ENCODE measurements at regions not wholly inside any gene's neighbourhood (a gene's known extent, or its start where the extent isn't known, plus 50 kb on each side); places are given as distances from the start of the nearest gene placed in this dataset.

- intact Hi-C loops (cut with micrococcal nuclease; ENCODE audit: unreplicated experiment): loop anchor here (5.0 to 10.0 kb wide), 2 partner anchors 80 to 327 kb away; partner anchors contain the start of gene PDGFA
- ChIA-PET POLR2A (no interaction called here), CTCF (interaction anchor here (0.9 kb wide), 1 partner anchor 66 kb away, joined by 4 read pairs; no protein-coding TSS in a partner anchor)
- DNase-seq: no peak
- Histone ChIP-seq H3K4me1 (peaks cover 24% of the 10 kb centered on the region), H3K36me3 (ENCODE audit: control insufficient read depth, insufficient read depth, low read length) (no peaks in the 10 kb centered on the region), H3K9me3 (no peaks in the 10 kb centered on the region; the same call in 1 of the 2 replicates), H3K27me3 (replicated peaks; ENCODE audit: control insufficient read depth, insufficient read depth, low read length) (no peaks in the 10 kb centered on the region), H3K4me3 (ENCODE audit: low read depth, low read length) (no peak overlapping the region)
- no TSS peak for BruUV-seq (replicated peaks)
- peak overlapping the region; percentile 49 for H3K27ac Mint-ChIP-seq (ENCODE audit: unreplicated experiment)
- no peak for TF ChIP-seq CTCF (IDR thresholded peaks at IDR 0.05; ENCODE audit: insufficient read depth in 1 of 2, low read depth in 1 of 2, low read length in 1 of 2, severe bottlenecking in 1 of 2, unreplicated experiment in 1 of 2)
- no peaks in the 10 kb centered on the region for H3K9me3 Mint-ChIP-seq (ENCODE audit: unreplicated experiment)
- H3K36me3 Mint-ChIP-seq (ENCODE audit: insufficient read depth, unreplicated experiment): no peaks in the 10 kb centered on the region
- H3K27me3 Mint-ChIP-seq (ENCODE audit: insufficient read depth, unreplicated experiment): no peaks in the 10 kb centered on the region
- no peak overlapping the region for H3K4me3 Mint-ChIP-seq (ENCODE audit: unreplicated experiment)
- peaks cover 20% of the 10 kb centered on the region for H3K4me1 Mint-ChIP-seq (ENCODE audit: low read depth, unreplicated experiment)
Observed at GRCh38 chr7:437329-438251, 82.1 kb downstream of the PDGFA start.

GRCh38 chr7:438361-438760 lies 81.3 kb downstream of the PDGFA start:
- H3K4me1 Mint-ChIP-seq (ENCODE audit: low read depth, unreplicated experiment): peaks cover 20% of the 10 kb centered on the region
- TF ChIP-seq CTCF (IDR thresholded peaks at IDR 0.05; ENCODE audit: insufficient read depth in 1 of 2, low read depth in 1 of 2, low read length in 1 of 2, severe bottlenecking in 1 of 2, unreplicated experiment in 1 of 2): no peak
- no peaks in the 10 kb centered on the region for H3K9me3 Mint-ChIP-seq (ENCODE audit: unreplicated experiment)
- Histone ChIP-seq H3K27me3 (replicated peaks; ENCODE audit: control insufficient read depth, insufficient read depth, low read length) (no peaks in the 10 kb centered on the region), H3K9me3 (no peaks in the 10 kb centered on the region; the same call in 1 of the 2 replicates), H3K36me3 (ENCODE audit: control insufficient read depth, insufficient read depth, low read length) (no peaks in the 10 kb centered on the region), H3K4me1 (peaks cover 24% of the 10 kb centered on the region), H3K4me3 (ENCODE audit: low read depth, low read length) (no peak overlapping the region)
- BruUV-seq (replicated peaks): no TSS peak
- no peak overlapping the region for H3K4me3 Mint-ChIP-seq (ENCODE audit: unreplicated experiment)
- no peaks in the 10 kb centered on the region for H3K36me3 Mint-ChIP-seq (ENCODE audit: insufficient read depth, unreplicated experiment)
- ChIA-PET POLR2A (no interaction called here), CTCF (interaction anchor here (0.5 to 0.9 kb wide), 2 partner anchors 65 to 352 kb away, joined by 3 to 4 read pairs; no protein-coding TSS in a partner anchor)
- intact Hi-C loops (cut with micrococcal nuclease; ENCODE audit: unreplicated experiment): loop anchor here (5.0 to 10.0 kb wide), 2 partner anchors 79 to 326 kb away; partner anchors contain the start of gene PDGFA
- DNase-seq: no peak
- no peak overlapping the region for H3K27ac Mint-ChIP-seq (ENCODE audit: unreplicated experiment)
- H3K27me3 Mint-ChIP-seq (ENCODE audit: insufficient read depth, unreplicated experiment): no peaks in the 10 kb centered on the region

GRCh38 chr7:438916-439315 lies 80.7 kb downstream of the PDGFA start:
- Mint-ChIP-seq H3K4me3 (ENCODE audit: unreplicated experiment) (no peak overlapping the region), H3K27me3 (ENCODE audit: insufficient read depth, unreplicated experiment) (no peaks in the 10 kb centered on the region), H3K4me1 (ENCODE audit: low read depth, unreplicated experiment) (peaks cover 20% of the 10 kb centered on the region), H3K36me3 (ENCODE audit: insufficient read depth, unreplicated experiment) (no peaks in the 10 kb centered on the region), H3K9me3 (ENCODE audit: unreplicated experiment) (no peaks in the 10 kb centered on the region), H3K27ac (ENCODE audit: unreplicated experiment) (no peak overlapping the region)
- Histone ChIP-seq H3K36me3 (ENCODE audit: control insufficient read depth, insufficient read depth, low read length) (no peaks in the 10 kb centered on the region), H3K4me3 (ENCODE audit: low read depth, low read length) (no peak overlapping the region), H3K4me1 (peaks cover 20% of the 10 kb centered on the region), H3K9me3 (no peaks in the 10 kb centered on the region; the same call in 1 of the 2 replicates), H3K27me3 (replicated peaks; ENCODE audit: control insufficient read depth, insufficient read depth, low read length) (no peaks in the 10 kb centered on the region)
- DNase-seq: no peak
- intact Hi-C loops (cut with micrococcal nuclease; ENCODE audit: unreplicated experiment): loop anchor here (5.0 to 10.0 kb wide), 2 partner anchors 78 to 326 kb away; partner anchors contain the start of gene PDGFA
- CTCF ChIA-PET: interaction anchor here (0.5 kb wide), 1 partner anchor 351 kb away, joined by 3 read pairs; no protein-coding TSS in a partner anchor
- no TSS peak for BruUV-seq (replicated peaks)
- no peak for TF ChIP-seq CTCF (IDR thresholded peaks at IDR 0.05; ENCODE audit: insufficient read depth in 1 of 2, low read depth in 1 of 2, low read length in 1 of 2, severe bottlenecking in 1 of 2, unreplicated experiment in 1 of 2)
- POLR2A ChIA-PET: no interaction called here
